GM12891 (cell line): ENCODE measurements at regions not wholly inside any gene's neighbourhood (a gene's known extent, or its start where the extent isn't known, plus 50 kb on each side); places are given as distances from the start of the nearest gene placed in this dataset.
"Not testable (repeated sequence)": the region's sequence is repeated elsewhere in the genome, so short reads cannot be mapped to it uniquely, and the experiment has no call there.

Source experiments
- DNase-seq: peaks from one replicate; pipeline ENCODE4 v3.0.0; 2011; ENCODE audit warnings: low spot score; ENCODE audit not compliant: insufficient read length
- FAIRE-seq: peaks from 2 replicates; lab custom pipeline; 2011; peaks lifted over from hg19 to GRCh38; lab: Jason Lieb, UNC
- PAX5 ChIP-seq: IDR thresholded peaks from 2 replicates; pipeline ENCODE4 v1.6.1; 2011; ENCODE audit warnings: low read length, moderate library complexity, mild to moderate bottlenecking; ENCODE audit not compliant: insufficient read depth, severe bottlenecking
- POLR2A ChIP-seq: IDR thresholded peaks from 2 replicates; pipeline ENCODE4 v1.6.1; 2011; ENCODE audit warnings: low read depth, low read length, control low read depth
- POLR2AphosphoS5 ChIP-seq: IDR thresholded peaks from 2 replicates; pipeline ENCODE4 v1.6.1; 2011; ENCODE audit warnings: low read depth, low read length, control low read depth
- POU2F2 ChIP-seq: IDR thresholded peaks from 2 replicates; pipeline ENCODE4 v1.6.1; 2011; ENCODE audit warnings: low read depth, mild to moderate bottlenecking, control low read depth, low read length, moderate library complexity
- SPI1 ChIP-seq: IDR thresholded peaks from 2 replicates; pipeline ENCODE4 v1.6.1; 2011; ENCODE audit warnings: low read depth, low read length, control low read depth
- TAF1 ChIP-seq: IDR thresholded peaks from 2 replicates; pipeline ENCODE4 v1.6.1; 2011; ENCODE audit warnings: low read depth, low read length, control low read depth

DNA sequence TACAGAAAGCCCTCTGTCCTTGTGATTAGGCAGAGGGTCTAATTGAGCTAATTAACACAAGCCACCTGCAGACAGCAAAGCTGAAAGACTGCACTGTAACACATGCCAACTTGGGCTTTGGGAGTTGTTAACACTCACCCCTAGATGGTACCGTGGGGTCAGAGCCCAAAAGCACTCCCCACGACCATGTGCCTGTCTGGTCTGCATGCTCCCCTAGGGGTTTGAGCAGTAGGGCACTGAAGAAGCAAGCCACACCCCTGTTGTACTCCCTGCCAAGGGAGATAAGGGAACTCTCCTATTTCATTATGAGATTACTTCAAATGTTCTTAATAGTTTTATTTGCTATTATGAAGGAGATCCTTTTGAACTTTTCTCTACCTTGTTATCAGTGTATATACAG is 560.1 kb upstream of the FSHR start:
- DNase-seq (no peak), FAIRE-seq (no peak)
- TF ChIP-seq PAX5 (no peak), POU2F2 (no peak), POLR2AphosphoS5 (no peak), TAF1 (no peak), SPI1 (no peak)

- FAIRE-seq (no peak), DNase-seq (no peak)
- TF ChIP-seq SPI1 (no peak), POLR2A (no peak), POU2F2 (no peak), POLR2AphosphoS5 (no peak), TAF1 (no peak), PAX5 (no peak)
These were observed 548.4 kb upstream of the FSHR start for GRCh38 chr2:49702740-49703139.

- no peak for TF ChIP-seq TAF1
- TF ChIP-seq POLR2A = no peak
- no peak for TF ChIP-seq SPI1
- TF ChIP-seq POU2F2 = no peak
- TF ChIP-seq PAX5 = no peak
- TF ChIP-seq POLR2AphosphoS5 = no peak
- DNase-seq = no peak
- FAIRE-seq = no peak
These were observed 539.6 kb upstream of the FSHR start for GRCh38 chr2:49693961-49694360.

DNA sequence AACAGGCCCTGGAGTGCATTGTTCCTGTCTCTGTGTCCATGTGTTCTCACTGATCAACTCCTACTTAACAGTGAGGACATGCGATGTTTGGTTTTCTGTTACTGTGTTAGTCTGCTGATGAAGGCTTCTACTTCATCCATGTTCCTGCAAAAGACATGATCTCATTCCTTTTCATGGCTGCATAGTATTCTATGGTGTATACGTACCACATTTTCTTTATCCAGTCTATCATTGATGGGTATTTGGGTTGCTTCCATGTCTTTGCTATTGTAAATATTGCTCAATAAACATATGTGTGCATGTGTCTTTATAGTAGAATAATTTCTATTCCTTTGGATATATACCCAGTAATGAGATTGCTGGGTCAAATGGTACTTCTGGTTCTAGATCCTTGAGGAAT is 537.7 kb upstream of the FSHR start:
- DNase-seq, FAIRE-seq: not testable (repeated sequence)

GRCh38 chr2:49687918-49688317 is 533.6 kb upstream of the FSHR start:
- DNase-seq (no peak), FAIRE-seq (no peak)
- TF ChIP-seq SPI1 (no peak), TAF1 (no peak), POLR2AphosphoS5 (no peak), PAX5 (no peak), POU2F2 (no peak), POLR2A (no peak)

- no peak for DNase-seq
- TF ChIP-seq PAX5 (no peak), POLR2AphosphoS5 (no peak), TAF1 (no peak), POU2F2 (no peak)
- FAIRE-seq = no peak
These were observed 532.7 kb upstream of the FSHR start for GRCh38 chr2:49686897-49687442.

DNA sequence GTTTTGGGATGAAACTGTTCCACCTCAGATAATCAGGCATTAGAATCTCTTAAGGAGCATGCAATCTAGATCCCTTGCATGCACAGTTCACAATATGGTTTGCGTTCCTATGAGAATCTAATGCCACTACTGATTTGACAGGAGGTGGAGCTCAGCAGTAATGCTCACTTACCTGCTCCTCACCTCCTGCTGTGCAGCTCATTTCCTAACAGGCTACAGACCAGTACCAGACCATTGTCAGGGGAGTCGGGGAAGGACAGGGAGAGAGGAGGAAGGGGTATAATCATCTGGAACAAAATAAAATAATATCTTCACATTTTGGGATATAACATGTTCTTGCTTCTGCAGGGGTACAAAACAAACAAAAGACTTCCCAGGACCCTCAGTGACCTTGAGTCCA is 532.0 kb upstream of the FSHR start:
- DNase-seq (no peak), FAIRE-seq (no peak)
- TF ChIP-seq POLR2A = no peak
- TF ChIP-seq SPI1 = no peak
- no peak for TF ChIP-seq POU2F2
- TF ChIP-seq TAF1 = no peak
- TF ChIP-seq POLR2AphosphoS5 = no peak
- no peak for TF ChIP-seq PAX5

GRCh38 chr2:49677227-49677626 is 522.9 kb upstream of the FSHR start:
- TF ChIP-seq POLR2A (no peak), POLR2AphosphoS5 (no peak)
- no peak for DNase-seq
- FAIRE-seq = no peak

DNA sequence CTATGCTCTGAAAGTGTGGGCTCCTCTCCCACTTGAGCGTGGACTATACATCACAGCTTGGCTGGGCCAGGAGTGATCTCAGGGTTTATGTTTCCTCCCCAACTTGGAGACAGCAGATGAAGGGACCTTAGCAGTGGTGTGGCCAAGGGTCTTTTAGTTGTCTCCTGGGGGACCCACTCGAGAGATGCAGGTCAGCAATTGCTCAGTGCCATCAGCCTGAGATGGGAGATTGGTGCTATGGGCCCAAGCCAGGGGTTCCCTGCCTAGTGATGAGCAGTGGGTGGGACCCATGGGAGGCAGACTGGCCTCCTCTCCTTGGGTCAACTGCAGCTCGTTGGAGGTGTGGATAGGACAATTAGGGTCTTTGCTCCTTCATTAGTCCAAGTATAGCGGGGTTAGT is 510.5 kb upstream of the FSHR start:
- TF ChIP-seq POLR2AphosphoS5 (no peak), POLR2A (no peak), PAX5 (no peak), POU2F2 (no peak), SPI1 (no peak), TAF1 (no peak)
- FAIRE-seq (no peak), DNase-seq (no peak)

GRCh38 chr2:49661809-49662208 is 507.5 kb upstream of the FSHR start:
- TF ChIP-seq TAF1 = no peak
- no peak for TF ChIP-seq POLR2A
- TF ChIP-seq POLR2AphosphoS5 = no peak
- TF ChIP-seq PAX5 = no peak
- no peak for TF ChIP-seq SPI1
- TF ChIP-seq POU2F2 = no peak
- DNase-seq = no peak
- no peak for FAIRE-seq

GRCh38 chr2:49656853-49657252 is 502.5 kb upstream of the FSHR start:
- FAIRE-seq (no peak), DNase-seq (no peak)
- TF ChIP-seq SPI1 (no peak), POLR2A (no peak), TAF1 (no peak)
